C4-2B (cell line): ENCODE measurements at regions not wholly inside any gene's neighbourhood (a gene's known extent, or its start where the extent isn't known, plus 50 kb on each side); places are given as distances from the start of the nearest gene placed in this dataset.

Experiments used
- ZFX ChIP-seq: fragments of 450-650 bp; IDR thresholded peaks from 2 replicates; pipeline ENCODE4 v1.6.1; 2017
- TF ChIP-seq, protein P1 (sequence below): fragments of 450-650 bp; conservative IDR thresholded peaks from 2 replicates; pipeline ENCODE4 v1.5.1; 2017; ENCODE audit warnings: mild to moderate bottlenecking

DNA sequence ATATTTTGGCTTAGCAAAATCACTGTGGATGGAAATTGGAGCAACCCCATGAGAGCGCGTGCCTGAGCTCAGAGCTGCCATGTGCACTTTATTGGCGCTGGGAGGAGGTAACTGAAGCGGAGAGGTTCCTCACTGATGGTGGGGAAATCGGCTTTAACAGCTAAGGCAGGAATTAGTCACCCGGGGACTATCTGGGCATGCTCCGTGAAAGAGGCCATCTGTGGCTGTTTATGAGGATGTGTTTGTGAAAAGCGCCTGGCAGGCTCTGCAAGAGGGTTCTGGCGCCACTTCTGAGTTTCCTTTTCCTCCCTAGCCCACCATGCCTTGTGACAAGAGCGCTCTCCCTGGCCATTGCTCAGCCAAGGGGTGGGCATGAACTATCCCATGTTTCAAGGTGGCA, 815.6 kb downstream of the UQCRFS1 start:
- TF ChIP-seq, protein P1, sequence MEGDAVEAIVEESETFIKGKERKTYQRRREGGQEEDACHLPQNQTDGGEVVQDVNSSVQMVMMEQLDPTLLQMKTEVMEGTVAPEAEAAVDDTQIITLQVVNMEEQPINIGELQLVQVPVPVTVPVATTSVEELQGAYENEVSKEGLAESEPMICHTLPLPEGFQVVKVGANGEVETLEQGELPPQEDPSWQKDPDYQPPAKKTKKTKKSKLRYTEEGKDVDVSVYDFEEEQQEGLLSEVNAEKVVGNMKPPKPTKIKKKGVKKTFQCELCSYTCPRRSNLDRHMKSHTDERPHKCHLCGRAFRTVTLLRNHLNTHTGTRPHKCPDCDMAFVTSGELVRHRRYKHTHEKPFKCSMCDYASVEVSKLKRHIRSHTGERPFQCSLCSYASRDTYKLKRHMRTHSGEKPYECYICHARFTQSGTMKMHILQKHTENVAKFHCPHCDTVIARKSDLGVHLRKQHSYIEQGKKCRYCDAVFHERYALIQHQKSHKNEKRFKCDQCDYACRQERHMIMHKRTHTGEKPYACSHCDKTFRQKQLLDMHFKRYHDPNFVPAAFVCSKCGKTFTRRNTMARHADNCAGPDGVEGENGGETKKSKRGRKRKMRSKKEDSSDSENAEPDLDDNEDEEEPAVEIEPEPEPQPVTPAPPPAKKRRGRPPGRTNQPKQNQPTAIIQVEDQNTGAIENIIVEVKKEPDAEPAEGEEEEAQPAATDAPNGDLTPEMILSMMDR, result no peak
- no peak for TF ChIP-seq ZFX
